H9 (cell line): ENCODE measurements at regions not wholly inside any gene's neighbourhood (a gene's known extent, or its start where the extent isn't known, plus 50 kb on each side); places are given as distances from the start of the nearest gene placed in this dataset.

Source experiments
- DNase-seq: peaks from one replicate; pipeline ENCODE4 v3.0.0-alpha.2; 2017
- H2AFZ ChIP-seq: one replicate; pipeline ENCODE4 v1.6.1; 2013; ENCODE audit warnings: mild to moderate bottlenecking, low read length, control low read depth, moderate library complexity
- H2AK5ac ChIP-seq: 2 replicates; pipeline ENCODE4 v1.6.1; 2013; ENCODE audit warnings: low read length, control low read depth, mixed read lengths; ENCODE audit not compliant: insufficient read length
- H2BK120ac ChIP-seq: one replicate; pipeline ENCODE4 v1.6.1; 2013; ENCODE audit warnings: low read depth, mild to moderate bottlenecking, low read length, control low read depth, inconsistent platforms; ENCODE audit not compliant: poor library complexity, severe bottlenecking
- H2BK12ac ChIP-seq: 2 replicates; pipeline ENCODE4 v1.6.1; 2013; ENCODE audit warnings: low read length, control low read depth, mixed read lengths, low read depth; ENCODE audit not compliant: insufficient read length
- H2BK15ac ChIP-seq: 2 replicates; pipeline ENCODE4 v1.6.1; 2013; ENCODE audit warnings: low read depth, low read length, control low read depth
- H2BK20ac ChIP-seq: one replicate; pipeline ENCODE4 v1.6.1; 2013; ENCODE audit warnings: low read depth, mild to moderate bottlenecking, low read length, control low read depth, inconsistent platforms; ENCODE audit not compliant: poor library complexity, severe bottlenecking
- H2BK5ac ChIP-seq: 2 replicates; pipeline ENCODE4 v1.6.1; 2013; ENCODE audit warnings: low read length, control low read depth, mixed read lengths; ENCODE audit not compliant: insufficient read length
- H3K14ac ChIP-seq: 2 replicates; pipeline ENCODE4 v1.6.1; 2013; ENCODE audit warnings: low read length, control low read depth; ENCODE audit not compliant: insufficient read depth
- H3K18ac ChIP-seq: 2 replicates; pipeline ENCODE4 v1.6.1; 2013; ENCODE audit warnings: low read depth, mild to moderate bottlenecking, mixed read lengths, low read length, control low read depth; ENCODE audit not compliant: insufficient read length
- H3K23ac ChIP-seq: 2 replicates; pipeline ENCODE4 v1.6.1; 2013; ENCODE audit warnings: low read length, control low read depth, mixed read lengths, low read depth; ENCODE audit not compliant: insufficient read length
- H3K23me2 ChIP-seq: 2 replicates; pipeline ENCODE4 v1.6.1; 2013; ENCODE audit warnings: low read depth, mild to moderate bottlenecking, mixed read lengths, low read length, control low read depth; ENCODE audit not compliant: insufficient read length, poor library complexity, severe bottlenecking
- H3K27ac ChIP-seq: 2 replicates; pipeline ENCODE4 v1.5.1; 2013; ENCODE audit warnings: low read length, control low read depth, mixed read lengths, low read depth; ENCODE audit not compliant: insufficient read length
- H3K27me3 ChIP-seq: 2 replicates; pipeline ENCODE4 v1.6.1; 2013; ENCODE audit warnings: low read length, control low read depth, inconsistent platforms; ENCODE audit not compliant: insufficient read depth
- H3K4ac ChIP-seq: 2 replicates; pipeline ENCODE4 v1.6.1; 2013; ENCODE audit warnings: low read depth, mild to moderate bottlenecking, control low read depth, inconsistent platforms, low read length, moderate library complexity
- H3K4me1 ChIP-seq: 2 replicates; pipeline ENCODE4 v1.6.1; 2013; ENCODE audit warnings: low read length, control low read depth, inconsistent platforms; ENCODE audit not compliant: insufficient read depth
- H3K4me2 ChIP-seq: 2 replicates; pipeline ENCODE4 v1.6.1; 2013; ENCODE audit warnings: low read length, control low read depth, mixed read lengths; ENCODE audit not compliant: insufficient read length, insufficient read depth
- H3K56ac ChIP-seq: 2 replicates; pipeline ENCODE4 v1.6.1; 2013; ENCODE audit warnings: low read depth, mild to moderate bottlenecking, mixed read lengths, low read length, control low read depth; ENCODE audit not compliant: insufficient read length
- H3K79me1 ChIP-seq: 2 replicates; pipeline ENCODE4 v1.6.1; 2013; ENCODE audit warnings: low read depth, mild to moderate bottlenecking, moderate library complexity, low read length, control low read depth, inconsistent platforms; ENCODE audit not compliant: insufficient read depth, poor library complexity, severe bottlenecking
- H3K79me2 ChIP-seq: 2 replicates; pipeline ENCODE4 v1.6.1; 2013; ENCODE audit warnings: low read length, control low read depth, inconsistent platforms; ENCODE audit not compliant: insufficient read depth
- H3K9ac ChIP-seq: 2 replicates; pipeline ENCODE4 v1.6.1; 2013; ENCODE audit warnings: low read length, control low read depth, mixed read lengths; ENCODE audit not compliant: insufficient read length; ENCODE audit errors: extremely low read depth
- H3K9me3 ChIP-seq: one replicate; pipeline ENCODE4 v1.6.1; 2013; ENCODE audit warnings: low read depth, low read length, inconsistent platforms; ENCODE audit not compliant: control insufficient read depth
- H3T11ph ChIP-seq: one replicate; pipeline ENCODE4 v1.6.1; 2013; ENCODE audit warnings: mild to moderate bottlenecking, low read length, control low read depth, inconsistent platforms
- H4K20me1 ChIP-seq: one replicate; pipeline ENCODE4 v1.6.1; 2013; ENCODE audit not compliant: control insufficient read depth, insufficient read length, insufficient read depth
- H4K5ac ChIP-seq: 2 replicates; pipeline ENCODE4 v1.6.1; 2013; ENCODE audit warnings: low read depth, mild to moderate bottlenecking, mixed read lengths, low read length, control low read depth; ENCODE audit not compliant: insufficient read length
- H4K8ac ChIP-seq: replicated peaks from 2 replicates; pipeline ENCODE4 v1.6.1; 2013; ENCODE audit warnings: low read length, control low read depth, mixed read lengths, low read depth; ENCODE audit not compliant: insufficient read length
- H4K91ac ChIP-seq: 2 replicates; pipeline ENCODE4 v1.6.1; 2013; ENCODE audit warnings: low read depth, mild to moderate bottlenecking, moderate library complexity, mixed read lengths, low read length, control low read depth; ENCODE audit not compliant: insufficient read length
- H3K27ac Mint-ChIP-seq, 3 experiments: 2 replicates in 2 of 3; 3 replicates in 1 of 3; pipeline ENCODE4 v1.8.0; 2020 to 2021; ENCODE audit warnings: mixed read lengths in 3 of 3, mild to moderate bottlenecking in 1 of 3, moderate library complexity in 1 of 3
- H3K27me3 Mint-ChIP-seq: 2 replicates; pipeline ENCODE4 v1.8.0; 2021; ENCODE audit warnings: low read depth, mild to moderate bottlenecking, moderate library complexity, mixed read lengths
- H3K36me3 Mint-ChIP-seq, 3 experiments: 2 replicates in 2 of 3; 3 replicates in 1 of 3; pipeline ENCODE4 v1.8.0; 2020 to 2021; ENCODE audit warnings: low read depth in 3 of 3, mixed read lengths in 3 of 3; ENCODE audit not compliant: insufficient read depth in 1 of 3
- H3K4me1 Mint-ChIP-seq, 2 experiments: 2 replicates each; pipeline ENCODE4 v1.8.0; 2020; ENCODE audit warnings: mixed read lengths in 2 of 2
- H3K4me3 Mint-ChIP-seq, 2 experiments: 2 replicates in 1 of 2; 3 replicates in 1 of 2; pipeline ENCODE4 v1.8.0; 2020 to 2021; ENCODE audit warnings: mild to moderate bottlenecking in 2 of 2, mixed read lengths in 2 of 2, moderate library complexity in 1 of 2
- H3K9me3 Mint-ChIP-seq, 2 experiments: 2 replicates in 1 of 2; 3 replicates in 1 of 2; pipeline ENCODE4 v1.8.0; 2020; ENCODE audit warnings: mild to moderate bottlenecking in 2 of 2, mixed read lengths in 2 of 2, moderate library complexity in 1 of 2
- WGBS: extraction: QIAGEN DNeasy Blood & Tissue Kit; methylation state at CpG from one replicate; pipeline ENCODE4 v1.1.7; 2013; ENCODE audit warnings: missing lambda C conversion rate, low lambda C conversion rate, mixed read lengths; ENCODE audit not compliant: insufficient read length; ENCODE audit errors: extremely low coverage; 5-methylcytosine and 5-hydroxymethylcytosine counted together
- TF ChIP-seq, protein P1 (sequence below): fragments of 200-600 bp; sonication (generic); conservative IDR thresholded peaks from 3 replicates; pipeline ENCODE4 v1.8.0; 2021; ENCODE audit warnings: antibody characterized with exemption, mild to moderate bottlenecking

GRCh38 chr6:154885214-154885613 lies 109.9 kb upstream of the TIAM2 start:
- Histone ChIP-seq H4K91ac (no peak overlapping the region), H4K8ac (no peak overlapping the region), H3K23ac (no peak overlapping the region), H3T11ph (no peak overlapping the region), H3K4me2 (no peak overlapping the region), H3K4ac (no peak overlapping the region), H4K5ac (no peak overlapping the region), H3K9me3 (no peaks in the 10 kb centered on the region), H3K4me1 (no peaks in the 10 kb centered on the region), H3K79me2 (no peaks in the 10 kb centered on the region; the same call in 1 of the 2 replicates), H2BK120ac (no peak overlapping the region), H3K14ac (no peak overlapping the region), H2BK15ac (no peak overlapping the region), H3K27me3 (no peaks in the 10 kb centered on the region), H3K9ac (no peak overlapping the region), H3K56ac (no peak overlapping the region), H2BK20ac (no peak overlapping the region), H2BK5ac (no peak overlapping the region), H4K20me1 (no peaks in the 10 kb centered on the region), H3K18ac (no peak overlapping the region), H2AK5ac (no peak overlapping the region), H3K27ac (no peak overlapping the region), H3K79me1 (no peaks in the 10 kb centered on the region), H3K23me2 (no peaks in the 10 kb centered on the region), H2AFZ (no peak overlapping the region), H2BK12ac (no peak overlapping the region)
- H3K4me1 Mint-ChIP-seq, result peaks cover 3 to 5% of the 10 kb centered on the region in 2 experiments; a peak in 3 of 4 replicates
- TF ChIP-seq, protein P1, sequence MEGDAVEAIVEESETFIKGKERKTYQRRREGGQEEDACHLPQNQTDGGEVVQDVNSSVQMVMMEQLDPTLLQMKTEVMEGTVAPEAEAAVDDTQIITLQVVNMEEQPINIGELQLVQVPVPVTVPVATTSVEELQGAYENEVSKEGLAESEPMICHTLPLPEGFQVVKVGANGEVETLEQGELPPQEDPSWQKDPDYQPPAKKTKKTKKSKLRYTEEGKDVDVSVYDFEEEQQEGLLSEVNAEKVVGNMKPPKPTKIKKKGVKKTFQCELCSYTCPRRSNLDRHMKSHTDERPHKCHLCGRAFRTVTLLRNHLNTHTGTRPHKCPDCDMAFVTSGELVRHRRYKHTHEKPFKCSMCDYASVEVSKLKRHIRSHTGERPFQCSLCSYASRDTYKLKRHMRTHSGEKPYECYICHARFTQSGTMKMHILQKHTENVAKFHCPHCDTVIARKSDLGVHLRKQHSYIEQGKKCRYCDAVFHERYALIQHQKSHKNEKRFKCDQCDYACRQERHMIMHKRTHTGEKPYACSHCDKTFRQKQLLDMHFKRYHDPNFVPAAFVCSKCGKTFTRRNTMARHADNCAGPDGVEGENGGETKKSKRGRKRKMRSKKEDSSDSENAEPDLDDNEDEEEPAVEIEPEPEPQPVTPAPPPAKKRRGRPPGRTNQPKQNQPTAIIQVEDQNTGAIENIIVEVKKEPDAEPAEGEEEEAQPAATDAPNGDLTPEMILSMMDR, result no peak
- WGBS, result no CpG with 5 or more reads among the region's 2 CpGs
- peaks cover 3 to 15% (median 10%) of the 10 kb centered on the region in 3 experiments; a peak in 6 of 7 replicates for H3K36me3 Mint-ChIP-seq
- no peak overlapping the region; a peak in 1 of 7 replicates for H3K27ac Mint-ChIP-seq
- H3K9me3 Mint-ChIP-seq, result no peaks in the 10 kb centered on the region
- no peak overlapping the region for H3K4me3 Mint-ChIP-seq
- no peaks in the 10 kb centered on the region for H3K27me3 Mint-ChIP-seq
- no peak for DNase-seq
